SU-DHL-6 (cell line): ENCODE measurements at regions not wholly inside any gene's neighbourhood (a gene's known extent, or its start where the extent isn't known, plus 50 kb on each side); places are given as distances from the start of the nearest gene placed in this dataset.

ENCODE experiments used
- H2AFZ ChIP-seq: fragments of 200-600 bp; sonication (generic); 2 replicates; pipeline ENCODE4 v1.6.1; 2014; ENCODE audit warnings: low read depth, mild to moderate bottlenecking, moderate library complexity, mixed read lengths, antibody characterized with exemption, low read length; ENCODE audit not compliant: severe bottlenecking
- H3F3A ChIP-seq: fragments of 200-600 bp; shearing (Covaris generic); 2 replicates; pipeline ENCODE4 v1.6.0; 2016; ENCODE audit warnings: antibody characterized with exemption, mild to moderate bottlenecking; ENCODE audit not compliant: insufficient read depth
- H3K27ac ChIP-seq: fragments of 200-600 bp; sonication (generic); 2 replicates; pipeline ENCODE4 v1.5.1; 2016; ENCODE audit warnings: low read depth, mild to moderate bottlenecking, low read length, moderate library complexity, mixed read lengths
- H3K27me3 ChIP-seq: fragments of 200-600 bp; sonication (generic), shearing (Covaris generic); 2 replicates; pipeline ENCODE4 v1.6.0; 2014; ENCODE audit warnings: mild to moderate bottlenecking, low read length
- H3K36me3 ChIP-seq: fragments of 200-600 bp; sonication (generic); 2 replicates; pipeline ENCODE4 v1.6.1; 2014; ENCODE audit warnings: mild to moderate bottlenecking, low read length, mixed read lengths
- H3K4me2 ChIP-seq: fragments of 300-600, 200-600 bp; shearing (Covaris generic), sonication (generic); 2 replicates; pipeline ENCODE4 v1.6.0; 2014; ENCODE audit warnings: low read length, low read depth, mild to moderate bottlenecking; ENCODE audit not compliant: poor library complexity, severe bottlenecking
- H3K4me3 ChIP-seq: fragments of 200-600 bp; sonication (generic); 2 replicates; pipeline ENCODE4 v1.5.1; 2014; ENCODE audit warnings: antibody characterized with exemption, low read length, mild to moderate bottlenecking, mixed read lengths; ENCODE audit not compliant: insufficient read depth, poor library complexity, severe bottlenecking
- H3K79me2 ChIP-seq: fragments of 200-600 bp; sonication (generic); 2 replicates; pipeline ENCODE4 v1.6.1; 2014; ENCODE audit warnings: mild to moderate bottlenecking, low read length, moderate library complexity; ENCODE audit not compliant: insufficient read depth
- H3K9ac ChIP-seq: fragments of 200-600 bp; sonication (generic); 2 replicates; pipeline ENCODE4 v1.7.0; 2014; ENCODE audit warnings: mild to moderate bottlenecking, low read length
- H3K9me2 ChIP-seq: fragments of 200-600 bp; sonication (generic); replicated peaks from 2 replicates; pipeline ENCODE4 v1.6.1; 2014; ENCODE audit warnings: low read length; ENCODE audit not compliant: insufficient read depth
- H3K9me3 ChIP-seq: fragments of 200-600 bp; sonication (generic); 2 replicates; pipeline ENCODE4 v1.6.1; 2014; ENCODE audit warnings: low read length, mixed read lengths; ENCODE audit not compliant: insufficient read depth
- H4K20me1 ChIP-seq: fragments of 200-600 bp; sonication (generic); 2 replicates; pipeline ENCODE4 v1.6.1; 2014; ENCODE audit warnings: low read depth, mild to moderate bottlenecking, antibody characterized with exemption, low read length, moderate library complexity, mixed read lengths
- EZH2phosphoT487 ChIP-seq: fragments of 200-600 bp; sonication (generic), shearing (Covaris generic); conservative IDR thresholded peaks from 2 replicates; pipeline ENCODE4 v1.6.1; 2018; ENCODE audit warnings: mild to moderate bottlenecking, antibody characterized with exemption, low read length, moderate library complexity, mixed read lengths
- TF ChIP-seq, protein P1 (sequence below): fragments of 200-600 bp; sonication (generic); IDR thresholded peaks from one replicate; pipeline ENCODE4 v1.5.1; 2017; ENCODE audit warnings: antibody characterized with exemption, mild to moderate bottlenecking, low read length, moderate library complexity; ENCODE audit not compliant: insufficient read depth, poor library complexity, severe bottlenecking

DNA sequence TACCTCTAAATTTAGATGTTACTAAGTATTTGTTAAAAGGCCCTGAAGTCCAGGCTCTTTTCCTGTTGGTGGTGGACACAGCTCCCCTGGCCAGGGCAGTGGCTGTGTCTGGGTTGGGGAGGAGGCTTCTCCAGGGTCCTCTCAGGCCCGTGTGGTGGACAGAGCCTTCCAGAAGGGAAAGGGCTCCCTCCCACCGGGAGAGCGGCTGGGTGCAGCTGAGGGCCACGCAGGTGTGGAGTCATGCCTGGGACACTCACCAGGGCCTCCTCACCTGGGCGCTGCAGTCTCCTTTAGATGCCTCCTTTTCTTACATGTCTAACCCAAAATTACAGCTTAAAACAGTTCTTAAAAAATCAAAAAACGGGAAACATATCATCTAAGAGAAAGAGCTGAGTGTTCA is 128.2 kb upstream of the TCERG1L start:
- H3K9ac ChIP-seq: no peak overlapping the region
- H3K9me3 ChIP-seq: no peaks in the 10 kb centered on the region
- H3K36me3 ChIP-seq: no peaks in the 10 kb centered on the region
- no peak overlapping the region for H3K27ac ChIP-seq
- TF ChIP-seq, protein P1, sequence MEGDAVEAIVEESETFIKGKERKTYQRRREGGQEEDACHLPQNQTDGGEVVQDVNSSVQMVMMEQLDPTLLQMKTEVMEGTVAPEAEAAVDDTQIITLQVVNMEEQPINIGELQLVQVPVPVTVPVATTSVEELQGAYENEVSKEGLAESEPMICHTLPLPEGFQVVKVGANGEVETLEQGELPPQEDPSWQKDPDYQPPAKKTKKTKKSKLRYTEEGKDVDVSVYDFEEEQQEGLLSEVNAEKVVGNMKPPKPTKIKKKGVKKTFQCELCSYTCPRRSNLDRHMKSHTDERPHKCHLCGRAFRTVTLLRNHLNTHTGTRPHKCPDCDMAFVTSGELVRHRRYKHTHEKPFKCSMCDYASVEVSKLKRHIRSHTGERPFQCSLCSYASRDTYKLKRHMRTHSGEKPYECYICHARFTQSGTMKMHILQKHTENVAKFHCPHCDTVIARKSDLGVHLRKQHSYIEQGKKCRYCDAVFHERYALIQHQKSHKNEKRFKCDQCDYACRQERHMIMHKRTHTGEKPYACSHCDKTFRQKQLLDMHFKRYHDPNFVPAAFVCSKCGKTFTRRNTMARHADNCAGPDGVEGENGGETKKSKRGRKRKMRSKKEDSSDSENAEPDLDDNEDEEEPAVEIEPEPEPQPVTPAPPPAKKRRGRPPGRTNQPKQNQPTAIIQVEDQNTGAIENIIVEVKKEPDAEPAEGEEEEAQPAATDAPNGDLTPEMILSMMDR: no peak
- TF ChIP-seq EZH2phosphoT487: no peak
- no peaks in the 10 kb centered on the region for H3K79me2 ChIP-seq
- H3F3A ChIP-seq: no peaks in the 10 kb centered on the region
- no peaks in the 10 kb centered on the region for H3K9me2 ChIP-seq
- H3K4me3 ChIP-seq: no peak overlapping the region
- no peaks in the 10 kb centered on the region for H3K27me3 ChIP-seq
- no peak overlapping the region for H3K4me2 ChIP-seq
- H4K20me1 ChIP-seq: no peaks in the 10 kb centered on the region
- no peak overlapping the region for H2AFZ ChIP-seq

DNA sequence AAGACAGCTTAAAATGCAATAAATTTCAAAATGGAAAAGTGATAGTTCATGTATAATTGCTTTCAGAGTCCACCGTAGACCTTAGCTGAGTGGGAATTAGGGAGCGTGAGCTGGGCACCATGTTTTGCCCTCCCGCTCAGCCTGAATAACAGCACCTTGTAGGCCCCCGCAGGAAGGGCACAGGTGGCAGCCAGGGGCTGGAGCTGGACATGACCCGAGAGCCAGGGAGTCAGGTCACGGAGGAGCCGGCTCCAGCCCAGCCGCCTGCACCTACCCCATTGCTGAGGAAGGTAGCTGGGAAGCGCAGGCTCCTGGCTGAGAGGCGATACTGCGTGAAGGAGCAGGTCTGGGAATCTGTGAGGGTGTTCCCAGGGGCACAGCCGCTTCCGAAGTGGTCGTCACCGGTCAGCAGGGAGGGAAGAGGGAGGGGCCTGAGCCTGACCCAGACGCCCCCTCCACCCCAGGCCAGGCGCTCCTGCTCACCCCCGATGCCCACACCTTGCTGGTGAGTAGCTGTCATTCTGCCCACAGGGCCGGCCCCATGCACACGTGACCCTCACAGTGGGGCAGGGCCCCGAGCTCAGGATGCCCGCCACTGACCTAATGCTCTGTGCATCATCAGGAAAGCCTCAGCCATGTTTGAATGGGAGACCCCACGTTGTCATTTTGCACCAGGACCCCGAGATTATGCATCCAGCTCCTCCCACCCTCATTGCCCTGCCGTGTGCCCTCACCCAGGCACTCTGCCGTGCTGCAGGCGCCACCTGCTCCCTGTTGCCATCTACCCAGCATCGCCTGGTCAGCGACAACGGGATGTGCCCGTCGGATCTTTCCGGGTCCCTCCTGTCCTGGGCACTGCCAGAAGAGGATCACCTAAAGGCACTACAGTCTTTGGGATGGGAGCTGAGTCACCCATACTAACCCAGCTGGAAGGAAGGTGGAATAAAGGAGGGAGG is 129.2 kb upstream of the TCERG1L start:
- Histone ChIP-seq H3K4me2 (no peak overlapping the region), H2AFZ (no peak overlapping the region)

GRCh38 chr10:131442271-131442670 is 130.8 kb upstream of the TCERG1L start:
- H3K9me2 ChIP-seq: no peaks in the 10 kb centered on the region
- TF ChIP-seq EZH2phosphoT487: no peak
- TF ChIP-seq, protein P1: no peak
- H3K4me2 ChIP-seq: no peak overlapping the region

More for the DNA sequence above, 129.2 kb upstream of the TCERG1L start:
- Histone ChIP-seq H3K9me3 (no peaks in the 10 kb centered on the region), H3K9ac (no peak overlapping the region), H3K79me2 (no peaks in the 10 kb centered on the region), H3K36me3 (no peaks in the 10 kb centered on the region), H4K20me1 (no peaks in the 10 kb centered on the region), H3K27me3 (no peaks in the 10 kb centered on the region), H3F3A (no peaks in the 10 kb centered on the region), H3K9me2 (no peaks in the 10 kb centered on the region), H3K4me3 (no peak overlapping the region), H3K27ac (no peak overlapping the region)
- no peak for TF ChIP-seq EZH2phosphoT487
- TF ChIP-seq, protein P1: no peak

More at GRCh38 chr10:131442271-131442670, 130.8 kb upstream of the TCERG1L start:
- Histone ChIP-seq H3K4me3 (no peak overlapping the region), H3K79me2 (no peaks in the 10 kb centered on the region), H3K27ac (no peak overlapping the region), H3F3A (no peaks in the 10 kb centered on the region), H3K36me3 (no peaks in the 10 kb centered on the region), H2AFZ (no peak overlapping the region), H4K20me1 (no peaks in the 10 kb centered on the region), H3K27me3 (no peaks in the 10 kb centered on the region), H3K9me3 (no peaks in the 10 kb centered on the region), H3K9ac (no peak overlapping the region)
